Right lobe of liver (tissue), 4 donors: ENCODE measurements at regions not wholly inside any gene's neighbourhood (a gene's known extent, or its start where the extent isn't known, plus 50 kb on each side); places are given as distances from the start of the nearest gene placed in this dataset.

Experiments
- POLR2A ChIP-seq: fragments of 450-650 bp; IDR thresholded peaks from one replicate; pipeline ENCODE4 v1.6.1; 2017; ENCODE audit warnings: antibody characterized with exemption, mild to moderate bottlenecking
- TF ChIP-seq, protein P1 (sequence below), 4 donors: fragments of 200-600 bp in 3 of 4; fragments of 450-650 bp in 1 of 4; IDR thresholded peaks; one replicate each; pipeline versions ENCODE4 v1.5.1 to v1.8.0; 2016 to 2022; ENCODE audit warnings: antibody characterized with exemption in 4 of 4, mild to moderate bottlenecking in 2 of 4
- donor health status: DM: no; HTN: no; CAD: no.
- donor health status: DM: no; HTN: no; CAD: no.
- donor health status: DM: no; HTN: yes; CAD: no.

- no peak for TF ChIP-seq POLR2A
- TF ChIP-seq, protein P1, sequence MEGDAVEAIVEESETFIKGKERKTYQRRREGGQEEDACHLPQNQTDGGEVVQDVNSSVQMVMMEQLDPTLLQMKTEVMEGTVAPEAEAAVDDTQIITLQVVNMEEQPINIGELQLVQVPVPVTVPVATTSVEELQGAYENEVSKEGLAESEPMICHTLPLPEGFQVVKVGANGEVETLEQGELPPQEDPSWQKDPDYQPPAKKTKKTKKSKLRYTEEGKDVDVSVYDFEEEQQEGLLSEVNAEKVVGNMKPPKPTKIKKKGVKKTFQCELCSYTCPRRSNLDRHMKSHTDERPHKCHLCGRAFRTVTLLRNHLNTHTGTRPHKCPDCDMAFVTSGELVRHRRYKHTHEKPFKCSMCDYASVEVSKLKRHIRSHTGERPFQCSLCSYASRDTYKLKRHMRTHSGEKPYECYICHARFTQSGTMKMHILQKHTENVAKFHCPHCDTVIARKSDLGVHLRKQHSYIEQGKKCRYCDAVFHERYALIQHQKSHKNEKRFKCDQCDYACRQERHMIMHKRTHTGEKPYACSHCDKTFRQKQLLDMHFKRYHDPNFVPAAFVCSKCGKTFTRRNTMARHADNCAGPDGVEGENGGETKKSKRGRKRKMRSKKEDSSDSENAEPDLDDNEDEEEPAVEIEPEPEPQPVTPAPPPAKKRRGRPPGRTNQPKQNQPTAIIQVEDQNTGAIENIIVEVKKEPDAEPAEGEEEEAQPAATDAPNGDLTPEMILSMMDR (IDR thresholded peaks at IDR 0.05): no peak
These were observed 154.6 kb upstream of the SLC44A1 start for GRCh38 chr9:105089874-105090273.
